Skeletal muscle tissue (tissue), 3 donors: ENCODE measurements at regions not wholly inside any gene's neighbourhood (a gene's known extent, or its start where the extent isn't known, plus 50 kb on each side); places are given as distances from the start of the nearest gene placed in this dataset.
"Not testable (repeated sequence)": the region's sequence is repeated elsewhere in the genome, so short reads cannot be mapped to it uniquely, and the experiment has no call there.

Experiments
- H3K27ac ChIP-seq: one replicate; pipeline ENCODE4 v1.7.0; 2013; ENCODE audit warnings: mild to moderate bottlenecking, low read depth, low read length, inconsistent platforms
- H3K27me3 ChIP-seq, 3 donors: one replicate each; pipeline ENCODE4 v1.7.0; 2013; ENCODE audit warnings: low read length in 3 of 3; ENCODE audit not compliant: control insufficient read depth in 3 of 3, insufficient read depth in 3 of 3
- H3K36me3 ChIP-seq, 3 donors: one replicate each; pipeline ENCODE4 v1.7.0; 2013; ENCODE audit warnings: low read length in 3 of 3; ENCODE audit not compliant: control insufficient read depth in 3 of 3, insufficient read depth in 3 of 3
- H3K4me1 ChIP-seq, 3 donors: one replicate each; pipeline ENCODE4 v1.7.0; 2013; ENCODE audit warnings: low read length in 3 of 3, mild to moderate bottlenecking in 3 of 3; ENCODE audit not compliant: control insufficient read depth in 3 of 3, insufficient read depth in 3 of 3
- H3K4me3 ChIP-seq, 3 donors: one replicate each; pipeline ENCODE4 v1.7.0; 2013; ENCODE audit warnings: low read length in 3 of 3
- H3K9ac ChIP-seq, 3 donors: one replicate each; pipeline ENCODE4 v1.7.0; 2013; ENCODE audit warnings: low read length in 3 of 3, mild to moderate bottlenecking in 3 of 3, moderate library complexity in 2 of 3, low read depth in 1 of 3
- H3K9me3 ChIP-seq, 3 donors: one replicate each; pipeline ENCODE4 v1.7.0; 2013; ENCODE audit warnings: low read length in 3 of 3; ENCODE audit not compliant: control insufficient read depth in 3 of 3
- donor health status: Osteomylitis.

- Histone ChIP-seq H3K4me3 (no peak overlapping the region), H3K27me3 (no peaks in the 10 kb centered on the region), H3K9ac (no peak overlapping the region), H3K9me3 (no peaks in the 10 kb centered on the region), H3K27ac (no peak overlapping the region), H3K4me1 (no peaks in the 10 kb centered on the region), H3K36me3 (no peaks in the 10 kb centered on the region)
Measured at GRCh38 chr11:15671216-15671615, 556.5 kb downstream of the INSC start.

DNA sequence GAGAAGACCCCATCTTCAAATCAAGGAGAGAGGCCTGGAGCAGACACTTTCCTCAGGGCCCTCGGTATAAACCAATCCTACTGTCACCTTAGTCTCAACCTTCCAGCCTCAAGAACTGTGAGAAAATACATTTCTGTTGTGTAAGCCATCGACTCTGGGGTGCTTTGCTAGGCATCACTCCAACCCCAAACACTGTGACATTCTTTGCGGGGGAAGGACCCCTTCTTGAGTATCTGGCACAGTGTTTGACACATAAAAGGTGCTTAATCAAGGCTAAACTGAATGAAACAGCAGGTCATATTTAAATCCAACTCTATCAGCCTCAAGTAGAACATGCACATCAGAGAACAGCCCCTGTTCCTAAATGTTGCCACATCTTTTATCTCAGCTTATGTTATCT lies 558.1 kb downstream of the INSC start:
- Histone ChIP-seq H3K27me3 (no peaks in the 10 kb centered on the region), H3K4me1 (no peaks in the 10 kb centered on the region), H3K9ac (no peak overlapping the region), H3K4me3 (no peak overlapping the region), H3K36me3 (no peaks in the 10 kb centered on the region), H3K27ac (no peak overlapping the region), H3K9me3 (peaks cover 0 to 3% (median 0%) of the 10 kb centered on the region in 3 donors)

- no peaks in the 10 kb centered on the region for H3K4me1 ChIP-seq
- no peak overlapping the region for H3K4me3 ChIP-seq
- H3K27me3 ChIP-seq: no peaks in the 10 kb centered on the region
- H3K9me3 ChIP-seq: peaks cover 0 to 3% (median 0%) of the 10 kb centered on the region in 3 donors
- H3K27ac ChIP-seq: no peak overlapping the region
- no peak overlapping the region for H3K9ac ChIP-seq
- H3K36me3 ChIP-seq: no peaks in the 10 kb centered on the region
Measured at GRCh38 chr11:15673408-15673831, 558.7 kb downstream of the INSC start.

DNA sequence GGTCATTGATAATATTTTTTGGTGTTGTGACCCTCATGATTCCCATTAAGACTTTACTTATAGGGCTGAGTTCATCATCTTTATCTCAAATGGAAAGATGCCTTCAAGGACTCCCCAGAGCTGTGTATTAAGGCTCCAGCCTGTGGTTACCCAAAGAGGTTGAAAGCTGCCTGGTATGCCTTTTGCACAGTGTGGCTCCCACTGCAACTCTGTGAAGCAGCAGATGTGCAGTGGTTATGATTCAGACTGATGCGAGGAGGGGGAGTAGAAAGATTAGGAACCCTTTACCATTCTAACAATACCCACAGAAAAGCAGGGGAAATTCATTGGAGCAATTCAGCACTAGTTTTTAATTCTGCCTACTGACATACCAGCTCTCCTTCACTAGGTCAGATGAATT lies 560.0 kb downstream of the INSC start:
- H3K9ac ChIP-seq: no peak overlapping the region
- no peaks in the 10 kb centered on the region for H3K36me3 ChIP-seq
- H3K4me3 ChIP-seq: no peak overlapping the region
- no peaks in the 10 kb centered on the region for H3K27me3 ChIP-seq
- no peaks in the 10 kb centered on the region for H3K4me1 ChIP-seq
- H3K9me3 ChIP-seq: peaks cover 0 to 3% (median 0%) of the 10 kb centered on the region in 3 donors
- no peak overlapping the region for H3K27ac ChIP-seq

DNA sequence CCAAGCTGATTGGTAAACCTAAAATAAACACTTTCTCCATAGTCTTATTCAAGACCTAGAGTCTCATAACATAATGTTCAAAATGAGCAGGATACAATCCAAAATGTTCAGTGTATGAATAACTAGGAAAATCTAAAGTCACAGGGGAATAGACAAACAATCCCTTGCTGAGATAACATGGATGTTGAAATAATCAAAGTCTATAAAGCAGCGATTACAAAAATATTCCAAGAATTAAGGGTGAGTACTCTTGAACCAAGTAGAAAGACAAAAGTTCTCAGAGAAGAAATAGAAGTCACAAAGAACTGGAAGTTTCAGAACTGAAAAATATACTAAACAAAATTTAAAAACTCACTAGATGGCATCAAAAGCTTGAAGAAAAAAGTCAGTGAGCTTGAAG lies 561.0 kb downstream of the INSC start:
- H3K9me3 ChIP-seq: peaks cover 0 to 3% (median 0%) of the 10 kb centered on the region in 3 donors
- H3K9ac ChIP-seq: no peak overlapping the region
- no peak overlapping the region for H3K4me3 ChIP-seq
- no peaks in the 10 kb centered on the region for H3K27me3 ChIP-seq
- no peaks in the 10 kb centered on the region for H3K4me1 ChIP-seq
- H3K36me3 ChIP-seq: no peaks in the 10 kb centered on the region
- H3K27ac ChIP-seq: no peak overlapping the region

- H3K27ac ChIP-seq: no peak overlapping the region
- H3K9ac ChIP-seq: no peak overlapping the region
- no peaks in the 10 kb centered on the region for H3K4me1 ChIP-seq
- no peak overlapping the region for H3K4me3 ChIP-seq
- peaks cover 0 to 3% (median 0%) of the 10 kb centered on the region in 3 donors for H3K9me3 ChIP-seq
- no peaks in the 10 kb centered on the region for H3K36me3 ChIP-seq
- H3K27me3 ChIP-seq: no peaks in the 10 kb centered on the region
Measured at GRCh38 chr11:15677181-15677580, 562.5 kb downstream of the INSC start.

DNA sequence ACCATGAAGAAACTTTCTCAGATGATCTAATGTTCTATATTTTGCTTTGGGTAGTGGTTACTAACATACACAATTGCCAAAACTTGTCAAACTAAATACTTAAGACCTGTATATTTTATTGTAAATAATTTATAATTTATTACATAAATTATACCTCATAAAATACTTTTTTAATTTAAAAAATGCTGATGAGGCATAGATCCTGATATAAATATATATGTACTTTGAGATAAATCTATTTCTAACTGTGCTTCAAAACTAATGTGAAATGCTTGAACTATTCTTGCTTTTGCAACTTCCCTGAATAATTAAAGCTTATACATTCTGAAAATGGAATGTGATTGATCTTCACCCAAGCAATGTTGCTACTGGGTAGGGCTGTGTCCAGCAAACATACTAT lies 568.8 kb downstream of the INSC start:
- no peak overlapping the region for H3K27ac ChIP-seq

GRCh38 chr11:15685306-15685705 lies 570.6 kb downstream of the INSC start:
- no peak overlapping the region for H3K27ac ChIP-seq
- H3K4me3 ChIP-seq: no peak overlapping the region
- peaks cover 0 to 6% (median 3%) of the 10 kb centered on the region in 3 donors for H3K4me1 ChIP-seq
- H3K27me3 ChIP-seq: no peaks in the 10 kb centered on the region
- no peak overlapping the region for H3K9ac ChIP-seq
- H3K36me3 ChIP-seq: no peaks in the 10 kb centered on the region
- H3K9me3 ChIP-seq: no peaks in the 10 kb centered on the region

More for the DNA sequence above, 568.8 kb downstream of the INSC start:
- Histone ChIP-seq H3K9ac (no peak overlapping the region), H3K4me1 (peaks cover 0 to under 1% (median 0%) of the 10 kb centered on the region in 3 donors), H3K4me3 (no peak overlapping the region), H3K36me3 (no peaks in the 10 kb centered on the region), H3K27me3 (no peaks in the 10 kb centered on the region), H3K9me3 (no peaks in the 10 kb centered on the region)

- H3K4me1 ChIP-seq, H3K9me3 ChIP-seq, H3K9ac ChIP-seq, H3K27ac ChIP-seq, H3K36me3 ChIP-seq, H3K4me3 ChIP-seq, H3K27me3 ChIP-seq: not testable (repeated sequence)
Measured at GRCh38 chr11:15686259-15686658, 571.5 kb downstream of the INSC start.

- H3K27ac ChIP-seq: no peak overlapping the region
- H3K4me1 ChIP-seq: peaks cover 0 to 6% (median 3%) of the 10 kb centered on the region in 3 donors
- no peaks in the 10 kb centered on the region for H3K9me3 ChIP-seq
- no peak overlapping the region for H3K9ac ChIP-seq
- no peaks in the 10 kb centered on the region for H3K36me3 ChIP-seq
- H3K27me3 ChIP-seq: no peaks in the 10 kb centered on the region
- H3K4me3 ChIP-seq: no peak overlapping the region
Measured at GRCh38 chr11:15687342-15687741, 572.6 kb downstream of the INSC start.

DNA sequence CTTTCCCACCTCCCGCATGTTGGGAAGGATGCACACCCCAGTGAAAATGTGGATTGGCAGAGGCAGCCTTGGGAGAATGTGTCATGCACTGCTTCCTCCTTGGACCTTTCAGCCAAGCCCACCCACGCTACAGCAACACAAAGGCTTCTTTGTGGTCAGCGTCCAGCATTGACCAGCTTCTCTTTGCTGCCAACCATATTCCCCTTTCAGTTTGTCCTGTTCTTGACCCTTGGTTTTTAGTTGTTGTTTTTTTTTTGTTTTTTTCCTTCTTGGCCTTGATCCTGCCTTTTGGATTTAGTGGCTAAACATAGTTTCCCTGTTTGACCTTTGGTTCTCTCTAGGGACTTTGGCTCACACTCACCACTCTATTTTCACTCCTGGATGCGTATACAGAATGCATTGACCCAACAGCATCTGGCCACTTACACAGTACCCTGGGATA lies 573.6 kb downstream of the INSC start:
- Histone ChIP-seq H3K36me3 (no peaks in the 10 kb centered on the region), H3K9ac (no peak overlapping the region), H3K9me3 (no peaks in the 10 kb centered on the region), H3K4me1 (peaks cover 0 to 6% (median 3%) of the 10 kb centered on the region in 3 donors), H3K27me3 (no peaks in the 10 kb centered on the region), H3K4me3 (no peak overlapping the region), H3K27ac (no peak overlapping the region)
